ENCODE measurements at regions not wholly inside any gene's neighbourhood (a gene's known extent, or its start where the extent isn't known, plus 50 kb on each side); places are given as distances from the start of the nearest gene placed in this dataset.

GRCh38 chr7:35508623-35509400 is 186.1 kb downstream of the HERPUD2 start:
- no peak for TF ChIP-seq RAD21 (IDR thresholded peaks at IDR 0.05; ENCODE audit: low read length)
- TF ChIP-seq, protein P1, sequence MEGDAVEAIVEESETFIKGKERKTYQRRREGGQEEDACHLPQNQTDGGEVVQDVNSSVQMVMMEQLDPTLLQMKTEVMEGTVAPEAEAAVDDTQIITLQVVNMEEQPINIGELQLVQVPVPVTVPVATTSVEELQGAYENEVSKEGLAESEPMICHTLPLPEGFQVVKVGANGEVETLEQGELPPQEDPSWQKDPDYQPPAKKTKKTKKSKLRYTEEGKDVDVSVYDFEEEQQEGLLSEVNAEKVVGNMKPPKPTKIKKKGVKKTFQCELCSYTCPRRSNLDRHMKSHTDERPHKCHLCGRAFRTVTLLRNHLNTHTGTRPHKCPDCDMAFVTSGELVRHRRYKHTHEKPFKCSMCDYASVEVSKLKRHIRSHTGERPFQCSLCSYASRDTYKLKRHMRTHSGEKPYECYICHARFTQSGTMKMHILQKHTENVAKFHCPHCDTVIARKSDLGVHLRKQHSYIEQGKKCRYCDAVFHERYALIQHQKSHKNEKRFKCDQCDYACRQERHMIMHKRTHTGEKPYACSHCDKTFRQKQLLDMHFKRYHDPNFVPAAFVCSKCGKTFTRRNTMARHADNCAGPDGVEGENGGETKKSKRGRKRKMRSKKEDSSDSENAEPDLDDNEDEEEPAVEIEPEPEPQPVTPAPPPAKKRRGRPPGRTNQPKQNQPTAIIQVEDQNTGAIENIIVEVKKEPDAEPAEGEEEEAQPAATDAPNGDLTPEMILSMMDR (conservative IDR thresholded peaks at IDR 0.05; ENCODE audit: low read depth, low read length): no peak
- TF ChIP-seq POLR2A (IDR thresholded peaks at IDR 0.05; ENCODE audit: low read depth, low read length): no peak
- no peak for TF ChIP-seq CEBPB (IDR thresholded peaks at IDR 0.05; ENCODE audit: low read depth, low read length)
- no peak for TF ChIP-seq MXI1 (IDR thresholded peaks at IDR 0.05; ENCODE audit: borderline replicate concordance, low read depth, low read length)
- TF ChIP-seq RCOR1 (IDR thresholded peaks at IDR 0.05; ENCODE audit: insufficient replicate concordance, low read length): no peak
- TF ChIP-seq, protein P2, sequence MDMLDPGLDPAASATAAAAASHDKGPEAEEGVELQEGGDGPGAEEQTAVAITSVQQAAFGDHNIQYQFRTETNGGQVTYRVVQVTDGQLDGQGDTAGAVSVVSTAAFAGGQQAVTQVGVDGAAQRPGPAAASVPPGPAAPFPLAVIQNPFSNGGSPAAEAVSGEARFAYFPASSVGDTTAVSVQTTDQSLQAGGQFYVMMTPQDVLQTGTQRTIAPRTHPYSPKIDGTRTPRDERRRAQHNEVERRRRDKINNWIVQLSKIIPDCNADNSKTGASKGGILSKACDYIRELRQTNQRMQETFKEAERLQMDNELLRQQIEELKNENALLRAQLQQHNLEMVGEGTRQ (IDR thresholded peaks at IDR 0.05; ENCODE audit: low read depth, low read length): no peak

All from IMR-90 (cell line).